SK-N-SH (cell line): ENCODE measurements at regions not wholly inside any gene's neighbourhood (a gene's known extent, or its start where the extent isn't known, plus 50 kb on each side); places are given as distances from the start of the nearest gene placed in this dataset.

Source experiments
- CTCF ChIA-PET: fragments of 300-600, 350-600 bp; formaldehyde crosslinking; extraction: SDS; loops from one replicate; lab custom pipeline; 2021; lab: Yijun Ruan, JAX
- POLR2A ChIA-PET: fragments of 350-600 bp; sonication (Branson Sonifier 250); formaldehyde crosslinking; extraction: SDS; loops from one replicate; lab custom pipeline; 2020; ENCODE audit warnings: antibody characterized with exemption, inconsistent platforms; lab: Yijun Ruan, JAX
- DNase-seq: peaks from one replicate; pipeline ENCODE4 v3.0.0; 2012
- H2AFZ ChIP-seq: fragments of 200-600 bp; sonication (generic); 2 replicates; pipeline ENCODE4 v1.8.1; 2016; ENCODE audit warnings: antibody characterized with exemption, mild to moderate bottlenecking, low read depth
- H3F3A ChIP-seq: fragments of 200-600 bp; sonication (generic); replicated peaks from 2 replicates; pipeline ENCODE3; 2016; ENCODE audit warnings: antibody characterized with exemption, mild to moderate bottlenecking; ENCODE audit not compliant: insufficient read depth
- H3K27ac ChIP-seq, 2 experiments: fragments of 200-500 bp in 1 of 2; fragments of 200-600 bp in 1 of 2; sonication (Bioruptor generic) in 1 of 2; sonication (generic), shearing (Covaris generic) in 1 of 2; 2 replicates each; pipeline versions ENCODE4 v1.5.1 to v1.6.1; 2014 to 2016; ENCODE audit warnings: low read depth in 2 of 2, inconsistent platforms in 1 of 2, low read length in 1 of 2, mild to moderate bottlenecking in 1 of 2, mixed read lengths in 1 of 2
- H3K27me3 ChIP-seq: fragments of 200-600 bp; sonication (generic), shearing (Covaris generic); 2 replicates; pipeline ENCODE4 v1.6.1; 2016; ENCODE audit warnings: mixed run types; ENCODE audit not compliant: insufficient read depth
- H3K36me3 ChIP-seq, 2 experiments: fragments of 200-500 bp in 1 of 2; fragments of 200-600 bp in 1 of 2; sonication (Bioruptor generic) in 1 of 2; sonication (generic) in 1 of 2; replicated peaks in 1 of 2; 2 replicates each; pipeline versions ENCODE3 to v1.5.1; 2014 to 2016; ENCODE audit warnings: low read length in 1 of 2, mild to moderate bottlenecking in 1 of 2; ENCODE audit not compliant: insufficient read depth in 2 of 2, control insufficient read depth in 1 of 2
- H3K4me1 ChIP-seq, 2 experiments: fragments of 200-500 bp in 1 of 2; fragments of 200-600 bp in 1 of 2; sonication (Bioruptor generic) in 1 of 2; sonication (generic), shearing (Covaris generic) in 1 of 2; 2 replicates each; pipeline versions ENCODE4 v1.5.1 to v1.6.1; 2014 to 2016; ENCODE audit warnings: low read depth in 1 of 2, low read length in 1 of 2, mixed run types in 1 of 2; ENCODE audit not compliant: insufficient read depth in 2 of 2, control insufficient read depth in 1 of 2
- H3K4me2 ChIP-seq: fragments of 200-600 bp; sonication (generic), shearing (Covaris generic); 2 replicates; pipeline ENCODE4 v1.6.1; 2017; ENCODE audit warnings: mixed run types
- H3K4me3 ChIP-seq, 2 experiments: fragments of 200-500 bp in 1 of 2; fragments of 200-600 bp in 1 of 2; sonication (Bioruptor generic) in 1 of 2; sonication (generic), shearing (Covaris generic) in 1 of 2; 2 replicates each; pipeline versions ENCODE4 v1.5.1 to v1.8.1; 2014 to 2016; ENCODE audit warnings: low read depth in 2 of 2, inconsistent platforms in 1 of 2, low read length in 1 of 2, mild to moderate bottlenecking in 1 of 2, mixed read lengths in 1 of 2, moderate library complexity in 1 of 2
- H3K79me2 ChIP-seq: fragments of 200-600 bp; sonication (generic); 2 replicates; pipeline ENCODE4 v1.8.1; 2017; ENCODE audit warnings: mild to moderate bottlenecking; ENCODE audit not compliant: insufficient read depth
- H3K9ac ChIP-seq: fragments of 200-600 bp; sonication (generic); 2 replicates; pipeline ENCODE4 v1.6.1; 2017; ENCODE audit warnings: mixed run types
- H3K9me2 ChIP-seq: fragments of 200-600 bp; sonication (generic); 2 replicates; pipeline ENCODE4 v1.6.1; 2017; ENCODE audit warnings: mixed run types
- H3K9me3 ChIP-seq: fragments of 200-600 bp; sonication (generic); 2 replicates; pipeline ENCODE4 v1.6.1; 2017; ENCODE audit warnings: mixed run types, mild to moderate bottlenecking, moderate library complexity
- H4K20me1 ChIP-seq: fragments of 200-600 bp; sonication (generic); 2 replicates; pipeline ENCODE4 v1.6.1; 2017; ENCODE audit warnings: mild to moderate bottlenecking, mixed run types; ENCODE audit not compliant: insufficient read depth
- ELF1 ChIP-seq: IDR thresholded peaks from 2 replicates; pipeline ENCODE4 v1.4.0; 2012
- GABPA ChIP-seq: IDR thresholded peaks from 2 replicates; pipeline ENCODE4 v1.4.0; 2012; ENCODE audit warnings: low read depth, mild to moderate bottlenecking
- GATA2 ChIP-seq: sonication (generic); formaldehyde crosslinking; IDR thresholded peaks from 2 replicates; pipeline ENCODE4 v1.5.0; 2020; ENCODE audit warnings: mild to moderate bottlenecking, missing genetic modification reagents
- IRF3 ChIP-seq: fragments of 150-350 bp; IDR thresholded peaks from 2 replicates; pipeline ENCODE4 v1.6.1; 2016; ENCODE audit warnings: mild to moderate bottlenecking, low read depth, low read length
- MAX ChIP-seq: IDR thresholded peaks from 2 replicates; pipeline ENCODE4 v1.4.0; 2012; ENCODE audit warnings: low read depth
- MEF2A ChIP-seq: IDR thresholded peaks from 2 replicates; pipeline ENCODE4 v1.4.0; 2012; ENCODE audit warnings: low read depth, borderline replicate concordance
- MXI1 ChIP-seq: IDR thresholded peaks from 2 replicates; pipeline ENCODE4 v1.6.1; 2012; ENCODE audit warnings: mild to moderate bottlenecking, low read depth, low read length, improper control_type of control experiment
- NFIC ChIP-seq: IDR thresholded peaks from 2 replicates; pipeline ENCODE4 v1.4.0; 2012; ENCODE audit warnings: borderline replicate concordance
- NRF1 ChIP-seq: IDR thresholded peaks from 2 replicates; pipeline ENCODE4 v1.6.1; 2012; ENCODE audit warnings: low read depth, mild to moderate bottlenecking, low read length
- POLR2AphosphoS5 ChIP-seq: IDR thresholded peaks from 2 replicates; pipeline ENCODE4 v1.6.1; 2012; ENCODE audit warnings: low read depth, low read length
- RXRA ChIP-seq: IDR thresholded peaks from 2 replicates; pipeline ENCODE4 v1.4.0; 2012; ENCODE audit warnings: low read depth, mild to moderate bottlenecking, borderline replicate concordance
- SIN3A ChIP-seq: IDR thresholded peaks from 2 replicates; pipeline ENCODE4 v1.6.1; 2012; ENCODE audit warnings: low read depth, mild to moderate bottlenecking, low read length, moderate library complexity, borderline replicate concordance
- TAF1 ChIP-seq: IDR thresholded peaks from 2 replicates; pipeline ENCODE4 v1.6.1; 2012; ENCODE audit warnings: low read depth, mild to moderate bottlenecking, low read length, moderate library complexity, borderline replicate concordance
- YY1 ChIP-seq: IDR thresholded peaks from 2 replicates; pipeline ENCODE4 v1.4.0; 2012; ENCODE audit warnings: low read depth, mild to moderate bottlenecking
- ZBTB33 ChIP-seq: IDR thresholded peaks from 2 replicates; pipeline ENCODE4 v1.4.0; 2012; ENCODE audit warnings: low read depth, borderline replicate concordance
- WGBS: methylation state at CpG from one replicate; pipeline ENCODE4 v1.1.6; 2017; ENCODE audit warnings: low lambda C conversion rate; 5-methylcytosine and 5-hydroxymethylcytosine counted together
- TF ChIP-seq, protein P1 (sequence below): fragments of 150-350 bp; IDR thresholded peaks from 2 replicates; pipeline ENCODE4 v1.6.1; 2017; ENCODE audit warnings: antibody characterized with exemption, low read length, low read depth, borderline replicate concordance

GRCh38 chr1:99573431-99574217 is 72.3 kb upstream of the PALMD start (continued):
- TF ChIP-seq IRF3: no peak
- TF ChIP-seq MEF2A: no peak
- no peak for TF ChIP-seq SIN3A
- TF ChIP-seq ZBTB33: no peak
- no peak for TF ChIP-seq YY1

- no peaks in the 10 kb centered on the region for H3K9me2 ChIP-seq
- POLR2A ChIA-PET: no interaction called here
- TF ChIP-seq GATA2 (CRISPR knock-in tag) (peak; percentile 36; the same call in 1 of the 2 replicates), MAX (no peak)
- H3K27me3 ChIP-seq: no peaks in the 10 kb centered on the region
- H3K4me3 ChIP-seq: no peak overlapping the region
- H3K36me3 ChIP-seq: no peaks in the 10 kb centered on the region
- WGBS: 67% methylated on average over 3 of the region's 3 CpGs
- H3K79me2 ChIP-seq: no peaks in the 10 kb centered on the region
- H3F3A ChIP-seq: no peaks in the 10 kb centered on the region
- H3K27ac ChIP-seq: no peak overlapping the region
- no peak overlapping the region for H3K9ac ChIP-seq
- H3K4me2 ChIP-seq: no peak overlapping the region
- CTCF ChIA-PET: no interaction called here
- no peaks in the 10 kb centered on the region for H4K20me1 ChIP-seq
- peaks cover 0 to 3% of the 10 kb centered on the region in 2 experiments; a peak in 1 of 4 replicates for H3K4me1 ChIP-seq
- H2AFZ ChIP-seq: no peak overlapping the region
- H3K9me3 ChIP-seq: no peaks in the 10 kb centered on the region
- peak; percentile 6 for DNase-seq
These were observed 68.6 kb upstream of the PALMD start for GRCh38 chr1:99577313-99577712.

DNA sequence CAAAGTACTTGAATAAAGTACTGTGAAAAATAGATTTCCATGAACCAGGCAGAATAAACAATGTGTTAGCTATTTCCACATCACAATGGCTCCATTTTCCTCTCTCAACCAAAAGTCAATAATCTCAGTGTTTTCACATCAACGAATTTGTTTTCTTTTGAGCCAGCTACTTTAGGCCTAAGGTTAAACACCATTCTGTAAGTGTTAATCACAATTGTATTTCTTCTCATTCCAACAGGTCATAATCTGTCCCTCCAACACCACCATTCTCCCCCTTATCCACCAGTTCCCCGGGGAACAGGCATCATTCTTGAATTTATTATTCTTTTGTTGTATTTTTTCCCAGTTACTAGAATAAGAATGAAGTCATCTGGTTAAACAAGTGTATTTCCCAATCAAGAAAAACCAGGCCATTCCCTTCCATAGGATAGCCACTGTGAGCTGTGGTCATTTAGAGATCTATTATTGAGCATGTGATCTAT is 66.2 kb upstream of the PALMD start:
- Histone ChIP-seq H2AFZ (peak overlapping the region; percentile 17; the same call in 1 of the 2 replicates), H3K4me1 (peaks cover 0 to 3% of the 10 kb centered on the region in 2 experiments; a peak in 1 of 4 replicates), H3K9me2 (no peaks in the 10 kb centered on the region), H3F3A (no peaks in the 10 kb centered on the region), H3K27me3 (no peaks in the 10 kb centered on the region), H3K36me3 (no peaks in the 10 kb centered on the region), H3K4me3 (no peak overlapping the region), H3K4me2 (no peak overlapping the region), H3K9me3 (no peaks in the 10 kb centered on the region), H3K27ac (no peak overlapping the region), H3K79me2 (no peaks in the 10 kb centered on the region), H4K20me1 (no peaks in the 10 kb centered on the region), H3K9ac (no peak overlapping the region)
- ChIA-PET POLR2A (no interaction called here), CTCF (interaction anchor here (0.8 to 1.4 kb wide), 2 partner anchors 48 to 53 kb away, joined by 3 to 4 read pairs; no protein-coding TSS in a partner anchor)
- DNase-seq: no peak
- TF ChIP-seq RXRA (no peak), GABPA (no peak), ELF1 (no peak), NFIC (no peak), MXI1 (no peak), TAF1 (no peak), IRF3 (no peak), POLR2AphosphoS5 (no peak), NRF1 (no peak)
- TF ChIP-seq, protein P1, sequence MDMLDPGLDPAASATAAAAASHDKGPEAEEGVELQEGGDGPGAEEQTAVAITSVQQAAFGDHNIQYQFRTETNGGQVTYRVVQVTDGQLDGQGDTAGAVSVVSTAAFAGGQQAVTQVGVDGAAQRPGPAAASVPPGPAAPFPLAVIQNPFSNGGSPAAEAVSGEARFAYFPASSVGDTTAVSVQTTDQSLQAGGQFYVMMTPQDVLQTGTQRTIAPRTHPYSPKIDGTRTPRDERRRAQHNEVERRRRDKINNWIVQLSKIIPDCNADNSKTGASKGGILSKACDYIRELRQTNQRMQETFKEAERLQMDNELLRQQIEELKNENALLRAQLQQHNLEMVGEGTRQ: no peak
- WGBS: 69% methylated on average over 2 of the region's 2 CpGs
